ENCODE measurements at regions not wholly inside any gene's neighbourhood (a gene's known extent, or its start where the extent isn't known, plus 50 kb on each side); places are given as distances from the start of the nearest gene placed in this dataset.
"Not testable (repeated sequence)": the region's sequence is repeated elsewhere in the genome, so short reads cannot be mapped to it uniquely, and the experiment has no call there.

GRCh38 chr14:54010981-54011380 lies 54.4 kb upstream of the BMP4 start:
- DNase-seq (ENCODE audit: low read depth) = no peak

GRCh38 chr14:54023027-54023426 lies 66.4 kb upstream of the BMP4 start:
- DNase-seq (ENCODE audit: low read depth) = no peak

- peak; percentile 14 for DNase-seq (ENCODE audit: low read depth)
These were observed 69.0 kb upstream of the BMP4 start for GRCh38 chr14:54025661-54026060.

GRCh38 chr14:54026671-54027070 lies 70.0 kb upstream of the BMP4 start:
- DNase-seq (ENCODE audit: low read depth) = no peak

- not testable (repeated sequence) for DNase-seq (ENCODE audit: low read depth)
These were observed 74.4 kb upstream of the BMP4 start for GRCh38 chr14:54030996-54031395.

- not testable (repeated sequence) for DNase-seq (ENCODE audit: low read depth)
These were observed 76.7 kb upstream of the BMP4 start for GRCh38 chr14:54033285-54033684.

- no peak for DNase-seq (ENCODE audit: low read depth)
These were observed 82.1 kb upstream of the BMP4 start for GRCh38 chr14:54038724-54039123.

- DNase-seq (ENCODE audit: low read depth) = no peak
These were observed 82.7 kb upstream of the BMP4 start for GRCh38 chr14:54039311-54039710.

GRCh38 chr14:54040846-54041245 lies 84.2 kb upstream of the BMP4 start:
- DNase-seq (ENCODE audit: low read depth) = no peak

- no peak for DNase-seq (ENCODE audit: low read depth)
These were observed 89.6 kb upstream of the BMP4 start for GRCh38 chr14:54046250-54046649.

GRCh38 chr14:54047645-54048308 lies 91.2 kb upstream of the BMP4 start:
- no peak for DNase-seq (ENCODE audit: low read depth)

- DNase-seq (ENCODE audit: low read depth) = no peak
These were observed 91.7 kb upstream of the BMP4 start for GRCh38 chr14:54048311-54048710.

GRCh38 chr14:54048736-54049135 lies 92.1 kb upstream of the BMP4 start:
- DNase-seq (ENCODE audit: low read depth) = no peak

GRCh38 chr14:54050759-54051158 lies 94.1 kb upstream of the BMP4 start:
- no peak for DNase-seq (ENCODE audit: low read depth)

- no peak for DNase-seq (ENCODE audit: low read depth)
These were observed 96.2 kb upstream of the BMP4 start for GRCh38 chr14:54052696-54053385.

- no peak for DNase-seq (ENCODE audit: low read depth)
These were observed 96.7 kb upstream of the BMP4 start for GRCh38 chr14:54053386-54053745.

GRCh38 chr14:54058505-54058904 lies 101.9 kb upstream of the BMP4 start:
- no peak for DNase-seq (ENCODE audit: low read depth)

- no peak for DNase-seq (ENCODE audit: low read depth)
These were observed 127.1 kb upstream of the BMP4 start for GRCh38 chr14:54083549-54084239.

- DNase-seq (ENCODE audit: low read depth) = peak; percentile 30
These were observed 128.7 kb upstream of the BMP4 start for GRCh38 chr14:54085232-54085761.

- DNase-seq (ENCODE audit: low read depth) = no peak
These were observed 129.2 kb upstream of the BMP4 start for GRCh38 chr14:54085841-54086240.

GRCh38 chr14:54086767-54087166 lies 130.1 kb upstream of the BMP4 start:
- DNase-seq (ENCODE audit: low read depth) = no peak

GRCh38 chr14:54087376-54087775 lies 130.8 kb upstream of the BMP4 start:
- DNase-seq (ENCODE audit: low read depth) = no peak

GRCh38 chr14:54088271-54088670 lies 131.6 kb upstream of the BMP4 start:
- no peak for DNase-seq (ENCODE audit: low read depth)
